ENCODE measurements at regions not wholly inside any gene's neighbourhood (a gene's known extent, or its start where the extent isn't known, plus 50 kb on each side); places are given as distances from the start of the nearest gene placed in this dataset.

DNA sequence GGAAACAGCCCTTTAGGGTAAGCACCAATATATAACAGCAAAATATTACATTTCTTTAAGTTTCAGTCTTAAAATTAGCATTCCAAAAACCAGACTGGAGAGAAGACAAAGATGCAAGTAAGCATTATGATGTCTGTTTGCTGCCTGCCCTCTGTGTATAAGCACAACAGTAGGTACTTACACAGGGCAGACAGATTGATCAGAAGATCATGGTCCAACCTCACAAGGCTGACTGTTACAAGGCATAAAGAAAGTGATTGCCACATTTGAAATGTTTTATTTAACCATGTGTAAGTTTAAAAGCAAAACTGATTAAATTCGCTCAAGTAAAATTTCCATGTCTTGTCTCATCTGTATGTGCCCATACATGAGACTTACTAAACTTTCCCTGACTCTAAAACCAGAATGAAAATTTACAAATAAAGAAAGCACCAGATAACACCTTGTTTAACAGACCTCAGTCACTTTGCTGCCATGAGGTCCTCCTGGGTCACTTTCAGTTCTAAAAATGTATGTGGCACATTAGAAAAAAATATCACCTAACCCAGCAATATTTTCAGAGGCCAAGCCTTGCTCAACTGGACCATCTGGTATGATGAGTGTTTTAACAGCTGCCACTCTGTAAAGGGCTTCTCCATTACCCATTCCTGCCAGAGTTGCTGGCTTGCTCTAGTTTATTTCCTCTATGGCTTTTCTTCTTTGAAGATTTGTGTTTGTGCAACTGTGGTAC lies 297.0 kb downstream of the RBM26 start:
- TF ChIP-seq, protein P1, sequence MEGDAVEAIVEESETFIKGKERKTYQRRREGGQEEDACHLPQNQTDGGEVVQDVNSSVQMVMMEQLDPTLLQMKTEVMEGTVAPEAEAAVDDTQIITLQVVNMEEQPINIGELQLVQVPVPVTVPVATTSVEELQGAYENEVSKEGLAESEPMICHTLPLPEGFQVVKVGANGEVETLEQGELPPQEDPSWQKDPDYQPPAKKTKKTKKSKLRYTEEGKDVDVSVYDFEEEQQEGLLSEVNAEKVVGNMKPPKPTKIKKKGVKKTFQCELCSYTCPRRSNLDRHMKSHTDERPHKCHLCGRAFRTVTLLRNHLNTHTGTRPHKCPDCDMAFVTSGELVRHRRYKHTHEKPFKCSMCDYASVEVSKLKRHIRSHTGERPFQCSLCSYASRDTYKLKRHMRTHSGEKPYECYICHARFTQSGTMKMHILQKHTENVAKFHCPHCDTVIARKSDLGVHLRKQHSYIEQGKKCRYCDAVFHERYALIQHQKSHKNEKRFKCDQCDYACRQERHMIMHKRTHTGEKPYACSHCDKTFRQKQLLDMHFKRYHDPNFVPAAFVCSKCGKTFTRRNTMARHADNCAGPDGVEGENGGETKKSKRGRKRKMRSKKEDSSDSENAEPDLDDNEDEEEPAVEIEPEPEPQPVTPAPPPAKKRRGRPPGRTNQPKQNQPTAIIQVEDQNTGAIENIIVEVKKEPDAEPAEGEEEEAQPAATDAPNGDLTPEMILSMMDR (conservative IDR thresholded peaks at IDR 0.05; ENCODE audit: low read length): no peak
- TF ChIP-seq EZH2phosphoT487 (IDR thresholded peaks at IDR 0.05; ENCODE audit: borderline replicate concordance, low read depth, low read length): no peak

Measured in OCI-LY7 (cell line).